Uterus (tissue), 2 donors: ENCODE measurements at regions not wholly inside any gene's neighbourhood (a gene's known extent, or its start where the extent isn't known, plus 50 kb on each side); places are given as distances from the start of the nearest gene placed in this dataset.

Experiments used
- POLR2A ChIP-seq, 2 donors: fragments of 450-650 bp; IDR thresholded peaks; one replicate each; pipeline ENCODE4 v1.6.1; 2016; ENCODE audit warnings: antibody characterized with exemption in 2 of 2, mild to moderate bottlenecking in 1 of 2, moderate library complexity in 1 of 2
- TF ChIP-seq, protein P1 (sequence below), 4 experiments: fragments of 200-600 bp in 2 of 4; fragments of 450-650 bp in 2 of 4; sonication (generic) in 2 of 4; IDR thresholded peaks; one replicate each; pipeline ENCODE4 v1.5.1; 2016 to 2019; ENCODE audit warnings: antibody characterized with exemption in 4 of 4, mild to moderate bottlenecking in 2 of 4, moderate library complexity in 1 of 4

DNA sequence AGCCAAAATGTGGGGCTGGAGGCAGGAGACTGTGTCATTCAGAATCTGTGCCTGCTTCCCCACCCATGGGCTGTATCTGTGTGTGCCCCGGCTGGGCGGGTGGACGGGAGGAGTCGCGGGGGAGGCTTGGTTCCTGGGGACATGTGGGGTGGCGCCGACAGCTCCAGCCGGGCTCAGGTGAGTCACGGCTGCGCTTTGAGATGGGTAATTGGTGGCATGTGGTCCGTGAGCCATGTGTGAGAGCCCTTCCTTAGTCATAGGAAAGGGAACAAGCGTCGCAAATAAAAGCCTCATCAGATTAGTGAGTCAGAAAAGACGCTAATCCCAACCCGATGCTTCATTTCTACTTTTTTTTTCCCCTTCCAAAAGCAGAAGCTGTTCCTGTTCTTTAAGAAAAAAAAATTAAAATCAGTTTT is 118.6 kb upstream of the ZNF536 start:
- TF ChIP-seq, protein P1, sequence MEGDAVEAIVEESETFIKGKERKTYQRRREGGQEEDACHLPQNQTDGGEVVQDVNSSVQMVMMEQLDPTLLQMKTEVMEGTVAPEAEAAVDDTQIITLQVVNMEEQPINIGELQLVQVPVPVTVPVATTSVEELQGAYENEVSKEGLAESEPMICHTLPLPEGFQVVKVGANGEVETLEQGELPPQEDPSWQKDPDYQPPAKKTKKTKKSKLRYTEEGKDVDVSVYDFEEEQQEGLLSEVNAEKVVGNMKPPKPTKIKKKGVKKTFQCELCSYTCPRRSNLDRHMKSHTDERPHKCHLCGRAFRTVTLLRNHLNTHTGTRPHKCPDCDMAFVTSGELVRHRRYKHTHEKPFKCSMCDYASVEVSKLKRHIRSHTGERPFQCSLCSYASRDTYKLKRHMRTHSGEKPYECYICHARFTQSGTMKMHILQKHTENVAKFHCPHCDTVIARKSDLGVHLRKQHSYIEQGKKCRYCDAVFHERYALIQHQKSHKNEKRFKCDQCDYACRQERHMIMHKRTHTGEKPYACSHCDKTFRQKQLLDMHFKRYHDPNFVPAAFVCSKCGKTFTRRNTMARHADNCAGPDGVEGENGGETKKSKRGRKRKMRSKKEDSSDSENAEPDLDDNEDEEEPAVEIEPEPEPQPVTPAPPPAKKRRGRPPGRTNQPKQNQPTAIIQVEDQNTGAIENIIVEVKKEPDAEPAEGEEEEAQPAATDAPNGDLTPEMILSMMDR (IDR thresholded peaks at IDR 0.05), result no peak
- no peak for TF ChIP-seq POLR2A (IDR thresholded peaks at IDR 0.05)
